ENCODE measurements at regions not wholly inside any gene's neighbourhood (a gene's known extent, or its start where the extent isn't known, plus 50 kb on each side); places are given as distances from the start of the nearest gene placed in this dataset.
"Not testable (repeated sequence)": the region's sequence is repeated elsewhere in the genome, so short reads cannot be mapped to it uniquely, and the experiment has no call there.

DNA sequence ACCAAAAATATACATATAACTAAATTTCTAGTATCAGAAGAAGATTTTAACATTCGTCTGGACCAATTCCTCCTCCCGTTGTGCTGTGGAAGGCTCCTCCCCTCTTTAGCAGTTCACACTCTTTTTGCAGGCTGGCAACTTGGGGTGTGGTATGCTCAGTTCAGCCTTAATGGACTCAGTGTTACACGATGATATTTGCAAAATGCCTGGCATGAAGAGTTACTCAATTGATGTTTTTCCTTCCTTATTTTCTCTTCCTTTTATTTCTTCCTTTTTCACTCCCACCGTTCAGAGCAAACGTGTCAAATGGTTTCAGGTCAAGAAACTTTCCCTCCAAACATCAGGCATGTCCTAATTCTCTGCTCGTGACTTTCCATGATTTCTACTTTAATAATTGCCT, 248.3 kb downstream of the PHF14 start:
- DNase-seq, result no peak

DNA sequence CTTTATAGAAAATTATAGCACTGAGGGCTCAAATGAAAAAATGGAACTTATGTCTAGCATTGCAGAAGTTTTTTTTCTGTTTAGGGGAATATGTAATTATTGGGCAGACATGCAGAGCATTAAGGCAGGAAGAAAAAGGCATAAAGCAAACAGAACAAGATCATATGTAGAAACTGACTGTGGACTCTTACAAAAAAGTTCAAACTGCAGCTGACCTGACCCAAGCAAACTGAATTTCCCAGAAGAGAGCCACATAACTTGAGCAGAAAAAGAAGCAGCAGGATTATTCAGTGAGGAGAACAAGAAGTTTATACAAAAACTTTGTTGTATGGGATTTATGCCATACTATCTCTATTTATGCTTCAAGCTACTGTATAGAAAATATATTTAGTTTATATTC, 250.9 kb downstream of the PHF14 start:
- no peak for DNase-seq

DNA sequence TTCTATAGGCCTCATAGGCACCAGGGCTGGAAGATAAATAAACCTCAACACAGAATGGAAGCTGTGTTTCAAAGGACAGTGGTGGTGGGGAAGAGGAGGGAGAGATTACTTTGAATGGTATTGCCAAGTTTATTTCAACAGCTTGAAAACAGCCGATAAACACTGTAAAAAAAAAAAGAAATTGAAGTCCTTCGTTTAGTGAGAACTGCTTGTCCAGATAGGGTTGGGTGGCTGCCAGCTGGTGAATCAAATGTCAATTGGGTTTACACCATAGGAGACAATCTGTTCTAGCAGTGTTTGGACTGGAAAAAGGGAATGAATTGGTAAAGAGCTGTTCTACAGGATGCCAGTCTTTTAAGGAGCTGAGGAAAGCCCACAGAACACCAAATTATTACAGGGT, 254.8 kb downstream of the PHF14 start:
- DNase-seq, result peak; percentile 40

- DNase-seq, result no peak
Observed at GRCh38 chr7:11231190-11231589, 257.5 kb downstream of the PHF14 start.

DNA sequence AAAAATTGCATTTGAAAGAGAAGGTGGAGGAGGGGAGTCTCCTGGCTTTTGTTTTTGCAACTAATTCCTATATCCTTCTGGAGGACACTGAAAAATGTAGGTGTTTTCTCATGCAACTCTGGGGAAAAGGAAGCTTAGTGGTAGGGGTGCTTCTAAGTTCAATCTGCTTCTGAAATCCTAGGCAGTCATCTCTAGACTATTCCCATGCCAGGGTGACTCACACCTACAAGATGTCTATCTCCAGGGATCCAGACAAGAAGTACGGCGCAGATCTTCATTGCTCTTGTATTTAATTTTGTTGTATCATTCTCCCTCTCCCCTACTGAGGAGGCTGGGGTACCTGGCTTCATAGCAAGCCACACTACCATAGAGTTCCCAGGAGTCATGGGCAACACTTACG, 258.8 kb downstream of the PHF14 start:
- DNase-seq, result no peak

DNA sequence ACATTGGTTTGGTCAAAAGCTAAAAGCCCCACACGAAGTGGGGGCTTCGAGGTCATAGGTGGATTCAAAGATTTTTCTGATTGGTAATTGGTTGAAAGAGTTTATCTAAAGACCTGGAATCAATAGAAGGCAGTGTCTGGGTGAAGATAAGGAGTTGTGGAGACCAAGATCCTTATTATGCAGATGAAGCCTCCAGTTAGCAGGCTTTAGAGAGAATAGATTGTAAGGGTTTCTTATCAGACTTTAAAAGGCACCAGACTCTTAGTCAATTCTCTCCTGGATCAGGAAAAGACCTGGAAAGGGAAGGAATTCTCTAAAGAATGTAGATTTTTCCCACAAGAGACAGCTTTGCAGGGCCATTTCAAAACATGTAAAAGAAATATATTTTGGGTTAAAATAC, 260.2 kb downstream of the PHF14 start:
- no peak for DNase-seq

DNA sequence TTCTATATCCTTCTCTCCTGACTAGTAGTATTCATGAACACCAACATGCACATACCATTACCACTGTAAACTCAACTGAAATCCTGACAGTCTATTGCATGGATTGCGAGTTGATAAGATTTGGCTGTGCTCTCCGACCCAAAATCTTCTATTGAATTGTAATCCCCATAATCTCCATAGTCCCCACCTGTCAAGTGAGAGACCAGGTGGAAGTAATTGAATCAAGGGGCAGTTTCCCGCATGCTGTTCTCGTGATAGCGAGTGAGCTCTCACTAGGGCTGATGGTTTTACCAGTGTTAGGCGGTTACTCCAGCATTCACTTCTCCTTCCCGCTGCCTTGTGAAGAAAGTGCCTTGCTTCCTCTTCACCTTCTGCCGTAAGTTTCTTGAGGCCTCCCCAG, 261.8 kb downstream of the PHF14 start:
- DNase-seq, result no peak

- DNase-seq, result peak; percentile 24
Observed at GRCh38 chr7:11236680-11237079, 263.0 kb downstream of the PHF14 start.

GRCh38 chr7:11237742-11238141, 264.1 kb downstream of the PHF14 start:
- DNase-seq, result no peak

DNA sequence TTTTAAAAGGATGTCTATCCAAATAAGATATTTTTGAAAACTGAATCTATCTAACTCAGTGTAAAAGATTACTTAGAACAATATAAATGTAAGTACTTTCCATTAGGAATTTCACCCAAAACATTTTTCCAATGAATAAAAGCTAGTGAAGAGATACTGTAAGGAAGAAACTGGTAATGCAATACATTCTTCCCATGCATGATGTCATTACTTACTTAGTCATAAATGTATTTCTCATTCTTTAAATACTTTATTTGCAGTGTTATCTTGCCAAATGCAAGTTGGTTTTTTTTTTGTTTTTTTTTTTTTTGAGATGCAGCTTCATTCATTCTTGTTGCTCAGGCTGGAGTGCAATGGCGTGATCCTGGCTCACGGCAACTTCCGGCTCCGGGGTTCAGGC, 265.6 kb downstream of the PHF14 start:
- DNase-seq, result no peak

- DNase-seq, result no peak
Observed at GRCh38 chr7:11243739-11244138, 270.1 kb downstream of the PHF14 start.

GRCh38 chr7:11244149-11244548, 270.5 kb downstream of the PHF14 start:
- DNase-seq, result no peak

DNA sequence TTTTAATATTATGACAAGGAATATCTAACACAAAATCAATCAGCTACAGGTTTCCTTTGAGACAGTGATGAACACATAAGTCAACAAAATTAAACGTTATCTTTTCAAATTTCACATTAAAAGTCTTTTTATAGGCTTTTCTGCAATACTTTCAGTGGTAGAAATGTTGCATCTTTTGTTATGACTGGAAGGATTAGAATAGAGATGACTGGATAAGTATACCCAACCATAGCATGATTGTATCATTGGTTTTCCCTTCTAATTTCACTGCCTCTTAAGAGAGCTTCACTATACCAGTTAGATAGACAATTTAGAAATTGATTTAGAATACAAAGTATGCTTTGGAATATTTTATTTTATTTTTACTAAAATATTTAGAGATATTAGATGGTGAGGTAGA, 273.9 kb downstream of the PHF14 start:
- DNase-seq, result no peak

GRCh38 chr7:11251436-11251835, 277.8 kb downstream of the PHF14 start:
- DNase-seq, result no peak

DNA sequence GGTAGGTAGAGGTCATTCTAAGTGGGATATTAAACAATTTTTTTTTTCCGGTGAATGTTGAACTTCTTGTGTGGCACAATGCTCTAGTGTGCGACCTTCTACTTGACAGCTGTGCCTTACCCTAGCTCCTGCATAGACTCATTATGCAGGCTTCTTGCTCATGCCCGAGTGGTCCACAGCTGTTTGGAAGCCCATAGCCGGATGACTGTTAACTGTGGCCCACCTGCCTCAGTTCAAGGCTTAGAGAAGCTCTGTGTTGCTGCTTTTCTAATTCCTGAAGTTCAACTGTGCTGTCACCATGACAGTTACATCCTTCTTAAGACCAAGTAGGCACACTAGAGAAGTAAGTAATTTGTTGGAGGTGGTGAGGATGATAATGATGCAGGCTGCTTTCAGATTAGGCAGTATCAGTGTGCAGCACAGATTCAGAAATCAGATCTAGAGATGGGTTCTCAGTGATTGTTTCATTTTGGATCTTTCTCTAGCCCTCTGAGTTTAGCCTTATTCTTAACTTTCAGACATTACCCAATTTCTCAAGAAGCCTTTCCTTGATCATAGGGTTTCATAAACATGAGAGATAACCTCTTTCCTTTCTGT, 278.4 kb downstream of the PHF14 start:
- no peak for DNase-seq

- no peak for DNase-seq
Observed at GRCh38 chr7:11252705-11253272, 279.1 kb downstream of the PHF14 start.

GRCh38 chr7:11256501-11256900, 282.8 kb downstream of the PHF14 start:
- DNase-seq, result no peak

DNA sequence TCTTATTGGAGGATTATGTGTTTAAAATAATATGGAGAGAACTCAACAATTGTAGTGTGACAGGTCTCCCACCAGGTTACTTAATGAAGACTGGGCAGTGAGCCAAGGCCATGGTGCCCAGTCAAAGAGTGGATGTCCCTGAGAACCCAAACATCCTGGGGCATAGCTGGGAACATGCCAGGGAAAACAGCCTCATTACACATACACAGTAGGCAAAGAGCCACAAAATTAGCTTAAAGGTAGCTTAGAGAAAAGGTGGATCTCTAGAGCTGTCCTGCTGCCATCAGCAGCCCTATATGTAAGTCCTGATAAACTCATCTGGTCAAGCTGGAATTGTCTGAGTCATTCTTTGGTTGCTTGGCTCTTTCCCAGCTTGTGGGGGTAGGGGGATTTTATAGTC, 287.8 kb downstream of the PHF14 start:
- DNase-seq, result peak; percentile 94

DNA sequence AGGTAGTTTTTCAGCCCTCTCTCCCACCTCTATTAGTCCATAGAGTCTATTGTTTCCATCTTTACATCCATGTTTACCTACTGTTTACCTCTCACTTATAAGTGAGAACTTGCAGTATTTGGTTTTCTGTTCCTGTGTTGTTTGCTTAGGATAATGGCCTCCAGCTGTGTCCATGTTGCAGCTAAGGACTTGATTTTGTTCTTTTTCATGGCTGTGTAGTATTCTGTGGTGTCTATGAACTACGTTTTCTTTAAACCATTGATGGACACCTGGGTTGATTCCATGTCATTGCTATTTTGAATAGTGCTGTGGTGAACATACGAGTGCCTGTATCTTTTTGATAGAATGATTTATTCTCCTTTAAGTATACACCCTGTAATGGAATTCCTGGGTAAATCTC, 292.4 kb downstream of the PHF14 start:
- DNase-seq, result no peak

- DNase-seq, result no peak
Observed at GRCh38 chr7:11272352-11272751, 298.7 kb downstream of the PHF14 start.

DNA sequence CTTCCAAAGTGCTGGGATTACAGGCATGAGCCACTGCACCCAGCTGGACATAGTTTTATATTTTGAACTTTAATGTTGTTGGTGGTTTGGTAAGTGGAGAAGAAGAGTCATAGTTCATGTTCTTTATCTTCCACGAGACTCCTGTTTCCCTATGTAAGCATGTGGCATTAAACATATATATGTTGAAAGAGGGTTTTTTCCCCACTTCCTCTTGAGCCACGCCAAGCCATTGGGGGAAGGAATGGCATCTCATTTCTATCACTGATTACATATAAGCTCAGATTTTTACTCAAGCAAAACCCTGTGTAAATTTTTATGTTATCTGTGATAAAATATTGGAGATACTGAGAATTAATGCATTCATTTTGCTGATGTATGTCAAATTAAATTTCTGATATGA, 300.4 kb downstream of the PHF14 start:
- DNase-seq, result no peak

DNA sequence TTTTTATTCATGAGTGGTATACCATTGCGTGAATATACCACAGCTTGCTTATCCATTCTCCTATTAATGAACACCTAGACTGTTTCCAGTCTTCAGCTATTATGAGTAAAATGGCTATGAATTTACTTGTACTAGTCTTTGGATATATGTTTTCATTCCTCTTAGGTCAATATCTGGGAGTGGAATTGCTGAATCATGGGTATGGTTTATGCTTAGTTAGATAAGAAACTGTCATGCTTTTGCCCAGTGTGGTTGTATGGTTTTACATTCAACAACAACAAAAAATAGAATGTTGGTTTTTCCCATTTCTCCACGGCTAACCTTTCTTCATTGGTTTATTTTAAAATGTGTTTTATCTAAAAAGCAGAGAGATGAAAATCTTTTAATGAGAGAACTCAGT, 308.3 kb downstream of the PHF14 start:
- no peak for DNase-seq

DNA sequence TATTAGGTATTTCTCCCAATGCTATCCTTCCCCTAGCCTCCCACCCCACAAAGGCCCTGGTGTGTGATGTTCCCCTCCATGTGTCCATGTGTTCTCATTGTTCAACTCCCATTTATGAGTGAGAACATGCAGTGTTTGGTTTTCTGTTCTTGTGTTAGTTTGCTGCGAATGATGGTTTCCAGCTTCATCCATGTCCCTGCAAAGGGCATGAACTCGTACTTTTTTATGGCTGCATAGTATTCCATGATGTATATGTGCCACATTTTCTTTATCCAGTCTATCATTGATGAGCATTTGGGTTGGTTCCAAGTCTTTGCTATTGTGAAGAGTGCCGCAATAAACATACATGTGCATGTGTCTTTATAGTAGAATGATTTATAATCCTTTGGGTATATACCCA, 309.9 kb downstream of the PHF14 start:
- DNase-seq, result not testable (repeated sequence)

GRCh38 chr7:11290863-11291262, 317.2 kb downstream of the PHF14 start:
- no peak for DNase-seq

- DNase-seq, result no peak
Observed at GRCh38 chr7:11294218-11294617, 320.5 kb downstream of the PHF14 start.

Data from NCI-H1105 (cell line).